ENCODE measurements at regions not wholly inside any gene's neighbourhood (a gene's known extent, or its start where the extent isn't known, plus 50 kb on each side); places are given as distances from the start of the nearest gene placed in this dataset.
A peak's percentile ranks its signal among the peaks of the same experiment; 100 is the strongest.
"Not testable (repeated sequence)": the region's sequence is repeated elsewhere in the genome, so short reads cannot be mapped to it uniquely, and the experiment has no call there.

DNA sequence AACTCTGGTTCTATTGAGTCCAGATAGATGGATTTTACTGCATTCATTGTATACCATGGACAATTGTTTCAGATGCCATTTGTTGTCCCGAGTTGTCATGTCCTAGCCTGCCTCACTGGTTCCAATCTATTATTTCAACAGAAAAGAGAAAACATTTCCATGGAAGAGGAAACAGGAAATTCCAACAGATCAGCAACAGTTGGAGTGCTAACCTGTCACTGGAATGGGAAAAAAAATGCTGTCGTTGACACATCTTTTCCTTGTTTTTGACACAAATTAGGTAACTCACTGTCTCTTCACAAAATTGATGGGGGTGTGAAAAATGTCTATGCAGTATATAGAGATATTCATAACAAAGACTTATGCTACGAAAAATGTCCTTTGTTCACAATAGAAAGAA, 432.0 kb upstream of the TBL1XR1 start:
- peaks cover 17% of the 10 kb centered on the region for H3K9me3 Mint-ChIP-seq (ENCODE audit: unreplicated experiment)
- H3K27me3 Mint-ChIP-seq (ENCODE audit: insufficient read depth, unreplicated experiment), result no peaks in the 10 kb centered on the region
- no peak overlapping the region for H3K4me3 ChIP-seq (ENCODE audit: low read depth, low read length)
- POLR2A ChIA-PET, result no interaction called here
- no peaks in the 10 kb centered on the region; the same call in 1 of the 2 replicates for H3K9me3 ChIP-seq
- H3K36me3 ChIP-seq (ENCODE audit: control insufficient read depth, insufficient read depth, low read length), result no peaks in the 10 kb centered on the region
- peaks cover 14% of the 10 kb centered on the region for H3K4me1 Mint-ChIP-seq (ENCODE audit: low read depth, unreplicated experiment)
- H3K27me3 ChIP-seq (replicated peaks; ENCODE audit: control insufficient read depth, insufficient read depth, low read length), result no peaks in the 10 kb centered on the region
- no peak overlapping the region for H3K4me3 Mint-ChIP-seq (ENCODE audit: unreplicated experiment)
- TF ChIP-seq CTCF (IDR thresholded peaks at IDR 0.05; ENCODE audit: insufficient read depth in 1 of 2, low read depth in 1 of 2, low read length in 1 of 2, severe bottlenecking in 1 of 2, unreplicated experiment in 1 of 2), result no peak
- peaks cover 4% of the 10 kb centered on the region for H3K4me1 ChIP-seq
- CTCF ChIA-PET, result no interaction called here
- H3K27ac Mint-ChIP-seq (ENCODE audit: unreplicated experiment), result no peak overlapping the region
- intact Hi-C loops (cut with micrococcal nuclease; ENCODE audit: unreplicated experiment), result no loop called here
- no peaks in the 10 kb centered on the region for H3K36me3 Mint-ChIP-seq (ENCODE audit: insufficient read depth, unreplicated experiment)
- no TSS peak for BruUV-seq (replicated peaks)
- no peak for DNase-seq

GRCh38 chr3:177633671-177634207, 436.5 kb upstream of the TBL1XR1 start:
- Mint-ChIP-seq H3K27ac (ENCODE audit: unreplicated experiment) (no peak overlapping the region), H3K4me1 (ENCODE audit: low read depth, unreplicated experiment) (no peaks in the 10 kb centered on the region), H3K4me3 (ENCODE audit: unreplicated experiment) (no peak overlapping the region), H3K27me3 (ENCODE audit: insufficient read depth, unreplicated experiment) (no peaks in the 10 kb centered on the region), H3K9me3 (ENCODE audit: unreplicated experiment) (peaks cover 15% of the 10 kb centered on the region), H3K36me3 (ENCODE audit: insufficient read depth, unreplicated experiment) (no peaks in the 10 kb centered on the region)
- no peaks in the 10 kb centered on the region for H3K27me3 ChIP-seq (replicated peaks; ENCODE audit: control insufficient read depth, insufficient read depth, low read length)
- BruUV-seq (replicated peaks), result no TSS peak
- DNase-seq, result no peak
- ChIA-PET POLR2A (no interaction called here), CTCF (no interaction called here)
- intact Hi-C loops (cut with micrococcal nuclease; ENCODE audit: unreplicated experiment), result no loop called here
- no peaks in the 10 kb centered on the region for H3K36me3 ChIP-seq (ENCODE audit: control insufficient read depth, insufficient read depth, low read length)
- H3K4me1 ChIP-seq, result no peaks in the 10 kb centered on the region
- H3K4me3 ChIP-seq (ENCODE audit: low read depth, low read length), result no peak overlapping the region
- H3K9me3 ChIP-seq, result no peaks in the 10 kb centered on the region
- no peak for TF ChIP-seq CTCF (IDR thresholded peaks at IDR 0.05; ENCODE audit: insufficient read depth in 1 of 2, low read depth in 1 of 2, low read length in 1 of 2, severe bottlenecking in 1 of 2, unreplicated experiment in 1 of 2)

- H3K36me3 ChIP-seq (ENCODE audit: control insufficient read depth, insufficient read depth, low read length); BruUV-seq (replicated peaks); POLR2A ChIA-PET; H3K4me1 ChIP-seq; H3K27me3 Mint-ChIP-seq (ENCODE audit: insufficient read depth, unreplicated experiment); H3K9me3 ChIP-seq; DNase-seq; H3K27me3 ChIP-seq (replicated peaks; ENCODE audit: control insufficient read depth, insufficient read depth, low read length); H3K36me3 Mint-ChIP-seq (ENCODE audit: insufficient read depth, unreplicated experiment); H3K4me3 Mint-ChIP-seq (ENCODE audit: unreplicated experiment); H3K4me3 ChIP-seq (ENCODE audit: low read depth, low read length); CTCF ChIA-PET; intact Hi-C loops (cut with micrococcal nuclease; ENCODE audit: unreplicated experiment); H3K4me1 Mint-ChIP-seq (ENCODE audit: low read depth, unreplicated experiment): not testable (repeated sequence)
- peak overlapping the region; percentile 35 for H3K27ac Mint-ChIP-seq (ENCODE audit: unreplicated experiment)
- H3K9me3 Mint-ChIP-seq (ENCODE audit: unreplicated experiment), result peaks cover 11% of the 10 kb centered on the region
Measured at GRCh38 chr3:177635601-177636106, 438.4 kb upstream of the TBL1XR1 start.

Data from Caco-2 (cell line).